ENCODE measurements at regions not wholly inside any gene's neighbourhood (a gene's known extent, or its start where the extent isn't known, plus 50 kb on each side); places are given as distances from the start of the nearest gene placed in this dataset.

- DNase-seq = no peak
Measured at GRCh38 chr6:87905101-87905641, 142.5 kb upstream of the SPACA1 start.

GRCh38 chr6:87904011-87904410 lies 143.6 kb upstream of the SPACA1 start:
- DNase-seq = no peak

- DNase-seq = no peak
Measured at GRCh38 chr6:87903323-87903722, 144.3 kb upstream of the SPACA1 start.

GRCh38 chr6:87902383-87902782 lies 145.3 kb upstream of the SPACA1 start:
- no peak for DNase-seq

GRCh38 chr6:87901613-87902012 lies 146.0 kb upstream of the SPACA1 start:
- no peak for DNase-seq

GRCh38 chr6:87900160-87900698 lies 147.4 kb upstream of the SPACA1 start:
- no peak for DNase-seq

- no peak for DNase-seq
Measured at GRCh38 chr6:87899499-87900147, 148.0 kb upstream of the SPACA1 start.

- DNase-seq = no peak
Measured at GRCh38 chr6:87897663-87898062, 150.0 kb upstream of the SPACA1 start.

- no peak for DNase-seq
Measured at GRCh38 chr6:87897013-87897412, 150.6 kb upstream of the SPACA1 start.

GRCh38 chr6:87887266-87887665 lies 160.4 kb upstream of the SPACA1 start:
- no peak for DNase-seq

GRCh38 chr6:87884203-87884602 lies 163.4 kb upstream of the SPACA1 start:
- DNase-seq = no peak

- DNase-seq = no peak
Measured at GRCh38 chr6:87881342-87881895, 166.2 kb upstream of the SPACA1 start.

GRCh38 chr6:87879132-87879861 lies 168.3 kb upstream of the SPACA1 start:
- no peak for DNase-seq

GRCh38 chr6:87875781-87876180 lies 171.9 kb upstream of the SPACA1 start:
- DNase-seq = no peak

- no peak for DNase-seq
Measured at GRCh38 chr6:87873556-87873955, 171.5 kb upstream of the AKIRIN2 start.

GRCh38 chr6:87870556-87870955 lies 168.5 kb upstream of the AKIRIN2 start:
- no peak for DNase-seq

GRCh38 chr6:87869064-87869905 lies 167.3 kb upstream of the AKIRIN2 start:
- no peak for DNase-seq

GRCh38 chr6:87860902-87861301 lies 158.9 kb upstream of the AKIRIN2 start:
- no peak for DNase-seq

- no peak for DNase-seq
Measured at GRCh38 chr6:87858440-87858839, 156.4 kb upstream of the AKIRIN2 start.

GRCh38 chr6:87851674-87852299 lies 149.8 kb upstream of the AKIRIN2 start:
- no peak for DNase-seq

GRCh38 chr6:87848616-87849015 lies 146.6 kb upstream of the AKIRIN2 start:
- no peak for DNase-seq

- no peak for DNase-seq
Measured at GRCh38 chr6:87847830-87848210, 145.8 kb upstream of the AKIRIN2 start.
